ENCODE measurements at regions not wholly inside any gene's neighbourhood (a gene's known extent, or its start where the extent isn't known, plus 50 kb on each side); places are given as distances from the start of the nearest gene placed in this dataset.

GRCh38 chr22:47391169-47392053 lies 629.0 kb downstream of the TBC1D22A start:
- TF ChIP-seq CTCF (IDR thresholded peaks at IDR 0.05) (no peak), POLR2AphosphoS5 (IDR thresholded peaks at IDR 0.05; ENCODE audit: low read depth, low read length) (no peak), SIN3A (IDR thresholded peaks at IDR 0.05; ENCODE audit: borderline replicate concordance, insufficient read depth, low read depth, low read length) (no peak)

Data from Panc1 (cell line).